ENCODE measurements at regions not wholly inside any gene's neighbourhood (a gene's known extent, or its start where the extent isn't known, plus 50 kb on each side); places are given as distances from the start of the nearest gene placed in this dataset.

- no peaks in the 10 kb centered on the region for H3K27me3 ChIP-seq
- H3K9me3 ChIP-seq, result no peaks in the 10 kb centered on the region
- H3K4me1 ChIP-seq, result no peaks in the 10 kb centered on the region
- TF ChIP-seq POLR2A (IDR thresholded peaks at IDR 0.05) (no peak), CTCF (IDR thresholded peaks at IDR 0.05) (no peak), EP300 (IDR thresholded peaks at IDR 0.05) (no peak), POLR2AphosphoS5 (IDR thresholded peaks at IDR 0.05) (no peak)
- no peaks in the 10 kb centered on the region for H3K36me3 ChIP-seq
- no peak for DNase-seq
- H3K4me3 ChIP-seq, result no peak overlapping the region
- WGBS, 2 donors, result 59 to 73% methylated on average over 4 of the region's 4 CpGs
- H3K27ac ChIP-seq, result no peak overlapping the region
- intact Hi-C loops (cut with DNase I), result no loop called here
These were observed 602.8 kb upstream of the MMS22L start for GRCh38 chr6:97885828-97886227.

GRCh38 chr6:97901531-97901930, 618.5 kb upstream of the MMS22L start:
- no peaks in the 10 kb centered on the region for H3K36me3 ChIP-seq
- 93 to 94% methylated on average over 1 of the region's 1 CpG for WGBS, 2 donors
- H3K4me1 ChIP-seq, result no peaks in the 10 kb centered on the region
- intact Hi-C loops (cut with DNase I), result no loop called here
- no peaks in the 10 kb centered on the region for H3K27me3 ChIP-seq
- H3K9me3 ChIP-seq, result no peaks in the 10 kb centered on the region
- TF ChIP-seq POLR2A (IDR thresholded peaks at IDR 0.05), result no peak
- TF ChIP-seq POLR2AphosphoS5 (IDR thresholded peaks at IDR 0.05), result no peak
- no peak for TF ChIP-seq EP300 (IDR thresholded peaks at IDR 0.05)
- TF ChIP-seq CTCF (IDR thresholded peaks at IDR 0.05), result no peak
- no peak overlapping the region for H3K27ac ChIP-seq
- DNase-seq, result no peak
- no peak overlapping the region for H3K4me3 ChIP-seq

GRCh38 chr6:97909380-97909779, 626.4 kb upstream of the MMS22L start:
- 27 to 71% methylated on average over 5 of the region's 5 CpGs for WGBS, 2 donors
- H3K4me3 ChIP-seq, result no peak overlapping the region
- no peak for DNase-seq
- no peaks in the 10 kb centered on the region for H3K4me1 ChIP-seq
- TF ChIP-seq CTCF (IDR thresholded peaks at IDR 0.05), result no peak
- intact Hi-C loops (cut with DNase I), result no loop called here
- H3K27me3 ChIP-seq, result no peaks in the 10 kb centered on the region
- no peak overlapping the region for H3K27ac ChIP-seq
- no peaks in the 10 kb centered on the region for H3K36me3 ChIP-seq
- no peaks in the 10 kb centered on the region for H3K9me3 ChIP-seq

- no peaks in the 10 kb centered on the region for H3K9me3 ChIP-seq
- 80 to 91% methylated on average over 1 of the region's 1 CpG for WGBS, 2 donors
- DNase-seq, result no peak
- no peaks in the 10 kb centered on the region for H3K4me1 ChIP-seq
- no peak overlapping the region for H3K4me3 ChIP-seq
- no peak overlapping the region for H3K27ac ChIP-seq
- TF ChIP-seq CTCF (IDR thresholded peaks at IDR 0.05) (no peak), EP300 (IDR thresholded peaks at IDR 0.05) (no peak), POLR2AphosphoS5 (IDR thresholded peaks at IDR 0.05) (no peak), POLR2A (IDR thresholded peaks at IDR 0.05) (no peak)
- no peaks in the 10 kb centered on the region for H3K27me3 ChIP-seq
- intact Hi-C loops (cut with DNase I), result no loop called here
- no peaks in the 10 kb centered on the region for H3K36me3 ChIP-seq
These were observed 630.7 kb upstream of the MMS22L start for GRCh38 chr6:97913721-97914120.

GRCh38 chr6:97914912-97915311, 631.9 kb upstream of the MMS22L start:
- Histone ChIP-seq H3K36me3 (no peaks in the 10 kb centered on the region), H3K27me3 (no peaks in the 10 kb centered on the region), H3K27ac (no peak overlapping the region), H3K4me1 (no peaks in the 10 kb centered on the region), H3K9me3 (no peaks in the 10 kb centered on the region), H3K4me3 (no peak overlapping the region)
- DNase-seq, result no peak
- TF ChIP-seq EP300 (IDR thresholded peaks at IDR 0.05) (no peak), CTCF (IDR thresholded peaks at IDR 0.05) (no peak), POLR2AphosphoS5 (IDR thresholded peaks at IDR 0.05) (no peak), POLR2A (IDR thresholded peaks at IDR 0.05) (no peak)
- 78% methylated on average over 5 of the region's 5 CpGs for WGBS, 2 donors
- intact Hi-C loops (cut with DNase I), result no loop called here

Data from sigmoid colon (tissue), 6 donors.